ENCODE measurements at regions not wholly inside any gene's neighbourhood (a gene's known extent, or its start where the extent isn't known, plus 50 kb on each side); places are given as distances from the start of the nearest gene placed in this dataset.

DNA sequence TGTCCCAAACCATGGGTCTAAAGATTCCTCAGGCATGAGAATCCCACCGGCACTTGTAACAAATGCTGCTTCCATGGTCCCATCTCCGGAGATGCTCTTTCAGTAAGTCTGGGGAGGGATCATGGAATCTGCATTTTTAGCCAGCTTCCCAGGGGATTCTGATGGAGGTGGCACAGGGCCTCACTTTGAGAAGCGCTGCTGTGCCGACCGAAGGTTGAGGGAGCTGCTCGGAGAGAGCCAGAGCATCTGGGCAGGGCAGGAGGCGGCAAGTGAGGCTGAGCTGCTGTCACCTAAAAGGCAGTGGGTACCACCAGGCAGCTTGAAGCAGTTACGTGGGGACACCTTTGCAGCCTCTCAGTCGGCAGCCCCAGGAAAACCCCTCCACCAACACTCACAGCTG is 100.2 kb upstream of the CDYL start:
- CTCF ChIA-PET (ENCODE audit: unreplicated experiment), result no interaction called here
- no peaks in the 10 kb centered on the region for H4K20me1 ChIP-seq (ENCODE audit: insufficient read depth, low read length)
- DNase-seq (ENCODE audit: low spot score), result no peak
- TF ChIP-seq EZH2phosphoT487 (IDR thresholded peaks at IDR 0.05; ENCODE audit: borderline replicate concordance, low read depth, low read length), result no peak
- TF ChIP-seq, protein P1, sequence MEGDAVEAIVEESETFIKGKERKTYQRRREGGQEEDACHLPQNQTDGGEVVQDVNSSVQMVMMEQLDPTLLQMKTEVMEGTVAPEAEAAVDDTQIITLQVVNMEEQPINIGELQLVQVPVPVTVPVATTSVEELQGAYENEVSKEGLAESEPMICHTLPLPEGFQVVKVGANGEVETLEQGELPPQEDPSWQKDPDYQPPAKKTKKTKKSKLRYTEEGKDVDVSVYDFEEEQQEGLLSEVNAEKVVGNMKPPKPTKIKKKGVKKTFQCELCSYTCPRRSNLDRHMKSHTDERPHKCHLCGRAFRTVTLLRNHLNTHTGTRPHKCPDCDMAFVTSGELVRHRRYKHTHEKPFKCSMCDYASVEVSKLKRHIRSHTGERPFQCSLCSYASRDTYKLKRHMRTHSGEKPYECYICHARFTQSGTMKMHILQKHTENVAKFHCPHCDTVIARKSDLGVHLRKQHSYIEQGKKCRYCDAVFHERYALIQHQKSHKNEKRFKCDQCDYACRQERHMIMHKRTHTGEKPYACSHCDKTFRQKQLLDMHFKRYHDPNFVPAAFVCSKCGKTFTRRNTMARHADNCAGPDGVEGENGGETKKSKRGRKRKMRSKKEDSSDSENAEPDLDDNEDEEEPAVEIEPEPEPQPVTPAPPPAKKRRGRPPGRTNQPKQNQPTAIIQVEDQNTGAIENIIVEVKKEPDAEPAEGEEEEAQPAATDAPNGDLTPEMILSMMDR (conservative IDR thresholded peaks at IDR 0.05; ENCODE audit: low read length), result no peak
- no TSS peak for BruUV-seq (replicated peaks)
- intact Hi-C loops (cut with micrococcal nuclease; ENCODE audit: unreplicated experiment), result no loop called here
- no peaks in the 10 kb centered on the region for H3K4me1 ChIP-seq (ENCODE audit: insufficient read depth, low read length, poor library complexity, severe bottlenecking)
- H3K9me2 ChIP-seq (ENCODE audit: insufficient read depth, low read length), result no peaks in the 10 kb centered on the region
- no peak overlapping the region for H3K27ac ChIP-seq (ENCODE audit: low read depth, low read length, poor library complexity, severe bottlenecking)
- POLR2A ChIA-PET, result interaction anchor here (1.2 kb wide), 1 partner anchor 18 kb away, joined by 3 read pairs; no protein-coding TSS in a partner anchor
- no peak overlapping the region for H3K4me2 ChIP-seq (ENCODE audit: low read length)
- H3K36me3 ChIP-seq (ENCODE audit: insufficient read depth, low read length), result no peaks in the 10 kb centered on the region
- H3K4me3 ChIP-seq (ENCODE audit: low read depth, low read length, poor library complexity, severe bottlenecking), result no peak overlapping the region
- no peak overlapping the region for H2AFZ ChIP-seq (ENCODE audit: low read length)
- no peaks in the 10 kb centered on the region for H3K9me3 ChIP-seq (ENCODE audit: low read length)
- no peaks in the 10 kb centered on the region for H3K79me2 ChIP-seq (ENCODE audit: insufficient read depth, low read depth, low read length)

DNA sequence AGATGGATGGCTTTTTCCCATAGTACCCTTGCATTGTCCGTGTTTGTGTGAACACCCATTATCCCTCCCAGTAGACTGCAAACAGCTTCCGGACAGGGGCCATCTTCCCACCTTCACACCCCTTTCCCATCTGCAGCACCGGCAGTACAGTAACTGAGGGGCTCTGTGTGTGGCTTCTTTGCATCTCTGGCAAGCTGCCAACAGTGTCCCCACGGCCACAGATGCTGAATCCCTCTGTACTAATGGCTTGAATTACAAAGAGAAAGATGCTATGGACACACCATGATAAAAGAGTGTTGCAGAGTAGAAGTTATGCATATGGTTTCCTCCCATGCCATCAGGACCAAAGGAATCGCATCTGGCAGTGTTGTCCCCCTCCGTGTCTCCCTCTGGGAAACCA is 101.1 kb upstream of the CDYL start:
- no peak overlapping the region for H3K27ac ChIP-seq (ENCODE audit: low read depth, low read length, poor library complexity, severe bottlenecking)
- BruUV-seq (replicated peaks), result no TSS peak
- no peak for DNase-seq (ENCODE audit: low spot score)
- no peak overlapping the region for H2AFZ ChIP-seq (ENCODE audit: low read length)
- ChIA-PET POLR2A (interaction anchor here (0.6 kb wide), 1 partner anchor 236 kb away, joined by 3 read pairs; no protein-coding TSS in a partner anchor), CTCF (ENCODE audit: unreplicated experiment) (no interaction called here)
- no peaks in the 10 kb centered on the region for H3K9me2 ChIP-seq (ENCODE audit: insufficient read depth, low read length)
- H4K20me1 ChIP-seq (ENCODE audit: insufficient read depth, low read length), result no peaks in the 10 kb centered on the region
- intact Hi-C loops (cut with micrococcal nuclease; ENCODE audit: unreplicated experiment), result no loop called here
- no peak overlapping the region for H3K4me2 ChIP-seq (ENCODE audit: low read length)
- H3K4me1 ChIP-seq (ENCODE audit: insufficient read depth, low read length, poor library complexity, severe bottlenecking), result no peaks in the 10 kb centered on the region
- no peaks in the 10 kb centered on the region for H3K9me3 ChIP-seq (ENCODE audit: low read length)
- no peaks in the 10 kb centered on the region for H3K79me2 ChIP-seq (ENCODE audit: insufficient read depth, low read depth, low read length)
- TF ChIP-seq, protein P1 (conservative IDR thresholded peaks at IDR 0.05; ENCODE audit: low read length), result no peak
- TF ChIP-seq EZH2phosphoT487 (IDR thresholded peaks at IDR 0.05; ENCODE audit: borderline replicate concordance, low read depth, low read length), result no peak
- H3K36me3 ChIP-seq (ENCODE audit: insufficient read depth, low read length), result no peaks in the 10 kb centered on the region
- H3K4me3 ChIP-seq (ENCODE audit: low read depth, low read length, poor library complexity, severe bottlenecking), result no peak overlapping the region

DNA sequence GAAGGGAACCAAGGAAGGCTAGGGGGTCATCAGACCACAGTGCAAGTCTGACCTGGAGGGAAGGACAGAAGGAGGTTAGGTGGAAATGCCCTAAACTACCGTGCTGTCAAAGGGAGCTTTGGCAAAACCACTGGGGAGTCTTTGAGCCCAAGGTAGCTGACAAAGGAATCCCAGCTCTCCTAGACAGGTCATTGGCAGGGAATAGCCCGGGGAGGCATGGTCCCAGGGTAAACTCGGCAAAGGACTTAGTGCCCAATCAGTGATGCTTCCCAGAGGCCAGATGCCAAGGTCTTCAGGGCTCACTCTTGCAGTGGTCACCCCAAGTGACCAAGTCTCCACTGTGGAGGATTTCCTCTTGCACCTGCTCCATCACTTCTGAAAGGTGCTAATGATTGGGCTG is 102.3 kb upstream of the CDYL start:
- intact Hi-C loops (cut with micrococcal nuclease; ENCODE audit: unreplicated experiment), result no loop called here
- no peak overlapping the region for H3K4me2 ChIP-seq (ENCODE audit: low read length)
- ChIA-PET POLR2A (no interaction called here), CTCF (ENCODE audit: unreplicated experiment) (no interaction called here)
- H3K79me2 ChIP-seq (ENCODE audit: insufficient read depth, low read depth, low read length), result no peaks in the 10 kb centered on the region
- no peaks in the 10 kb centered on the region for H3K4me1 ChIP-seq (ENCODE audit: insufficient read depth, low read length, poor library complexity, severe bottlenecking)
- TF ChIP-seq EZH2phosphoT487 (IDR thresholded peaks at IDR 0.05; ENCODE audit: borderline replicate concordance, low read depth, low read length), result no peak
- H3K36me3 ChIP-seq (ENCODE audit: insufficient read depth, low read length), result no peaks in the 10 kb centered on the region
- DNase-seq (ENCODE audit: low spot score), result no peak
- no peaks in the 10 kb centered on the region for H4K20me1 ChIP-seq (ENCODE audit: insufficient read depth, low read length)
- no TSS peak for BruUV-seq (replicated peaks)
- no peak overlapping the region for H2AFZ ChIP-seq (ENCODE audit: low read length)
- no peaks in the 10 kb centered on the region for H3K9me2 ChIP-seq (ENCODE audit: insufficient read depth, low read length)
- no peak overlapping the region for H3K27ac ChIP-seq (ENCODE audit: low read depth, low read length, poor library complexity, severe bottlenecking)
- H3K9me3 ChIP-seq (ENCODE audit: low read length), result no peaks in the 10 kb centered on the region
- no peak overlapping the region for H3K4me3 ChIP-seq (ENCODE audit: low read depth, low read length, poor library complexity, severe bottlenecking)
